CD4-positive, alpha-beta T cell treated with Interleukin-2 at 100 ng/mL for 4 hours (primary cell): ENCODE measurements at regions not wholly inside any gene's neighbourhood (a gene's known extent, or its start where the extent isn't known, plus 50 kb on each side); places are given as distances from the start of the nearest gene placed in this dataset.
"Not testable (repeated sequence)": the region's sequence is repeated elsewhere in the genome, so short reads cannot be mapped to it uniquely, and the experiment has no call there.

Experiments
- DNase-seq: peaks from one replicate; pipeline ENCODE4 v3.0.0-alpha.2; 2020; ENCODE audit warnings: low spot score

DNA sequence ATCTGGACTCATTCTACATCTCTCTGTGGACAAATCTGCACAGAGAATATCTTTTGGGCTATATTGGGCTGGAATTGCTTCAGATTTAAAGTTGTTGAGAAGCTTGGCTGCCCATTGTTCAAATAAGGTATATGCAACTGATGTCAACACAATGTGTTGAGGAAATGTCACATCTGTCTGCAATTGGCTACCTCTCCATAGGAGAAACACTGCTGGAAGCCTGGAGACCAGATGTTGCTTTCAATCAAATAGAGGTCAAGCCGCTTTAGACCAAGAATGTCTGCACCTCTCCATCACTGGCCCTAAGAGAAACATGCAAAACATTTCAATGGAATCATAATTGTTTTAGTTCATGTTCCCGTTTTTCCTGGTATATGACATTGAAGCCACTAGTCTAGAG is 720.2 kb downstream of the SLC4A3 start:
- no peak for DNase-seq

DNA sequence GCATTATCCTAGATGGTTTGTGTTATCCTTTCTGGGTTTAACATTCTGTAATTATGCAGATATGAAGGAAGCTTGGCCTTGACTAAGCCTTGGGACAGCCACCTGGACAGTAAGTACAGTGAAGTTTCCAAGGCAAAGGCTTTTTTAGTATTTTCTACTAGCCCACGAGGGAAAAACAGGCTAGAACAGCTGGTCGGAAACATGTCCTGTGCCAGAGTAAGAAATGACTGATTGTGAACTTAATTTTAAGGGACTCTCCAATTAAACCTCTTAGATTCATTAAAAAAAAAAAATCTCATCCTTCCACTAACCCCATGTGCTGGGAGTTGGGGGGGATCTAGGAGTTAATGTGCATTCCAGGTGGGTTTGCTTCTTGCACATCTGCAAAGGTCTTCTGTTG is 720.8 kb downstream of the SLC4A3 start:
- no peak for DNase-seq

- DNase-seq = no peak
Observed at GRCh38 chr2:220353897-220354296, 726.5 kb downstream of the SLC4A3 start.

GRCh38 chr2:220356076-220356475 is 728.6 kb downstream of the SLC4A3 start:
- DNase-seq = no peak

GRCh38 chr2:220365023-220365422 is 737.6 kb downstream of the SLC4A3 start:
- DNase-seq = no peak

- DNase-seq = no peak
Observed at GRCh38 chr2:220366765-220367164, 739.3 kb downstream of the SLC4A3 start.

DNA sequence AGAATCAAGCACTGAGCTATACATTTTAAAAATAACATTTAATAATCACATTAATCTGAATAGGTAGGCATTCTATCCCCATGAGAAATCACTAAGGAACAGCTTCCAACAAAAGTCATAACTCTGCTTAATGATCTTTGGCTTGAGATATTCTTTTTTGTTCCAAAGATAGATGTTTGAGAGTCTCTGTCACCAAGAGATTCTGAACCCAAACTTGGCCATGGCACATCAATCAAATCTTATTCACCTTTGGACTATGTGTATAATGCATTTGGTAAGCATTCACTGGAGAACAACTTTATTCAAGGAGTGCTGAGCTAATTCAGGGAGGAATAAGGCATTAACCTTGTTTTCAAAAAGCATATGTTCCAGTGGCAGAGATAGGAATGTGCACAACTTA is 743.3 kb downstream of the SLC4A3 start:
- DNase-seq = no peak

GRCh38 chr2:220371211-220371610 is 743.8 kb downstream of the SLC4A3 start:
- DNase-seq = no peak

DNA sequence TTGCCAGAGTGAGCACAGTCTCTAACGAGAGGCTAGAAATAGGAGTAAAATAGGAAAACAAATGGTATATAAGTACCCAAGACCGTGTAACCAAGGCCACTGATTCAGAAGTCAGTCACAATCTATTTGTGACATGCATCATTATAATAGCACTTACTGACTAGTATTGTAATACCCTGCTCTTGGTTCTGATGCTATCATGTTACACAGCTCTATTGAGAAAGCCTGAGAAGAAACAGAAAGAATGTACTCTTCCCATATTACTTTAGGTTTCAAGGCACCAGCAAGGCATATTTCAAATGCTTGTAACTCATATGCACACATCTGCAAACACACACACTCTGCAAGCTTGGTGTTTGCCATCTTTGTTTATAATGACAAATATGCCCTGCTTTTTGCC is 746.4 kb downstream of the SLC4A3 start:
- no peak for DNase-seq

DNA sequence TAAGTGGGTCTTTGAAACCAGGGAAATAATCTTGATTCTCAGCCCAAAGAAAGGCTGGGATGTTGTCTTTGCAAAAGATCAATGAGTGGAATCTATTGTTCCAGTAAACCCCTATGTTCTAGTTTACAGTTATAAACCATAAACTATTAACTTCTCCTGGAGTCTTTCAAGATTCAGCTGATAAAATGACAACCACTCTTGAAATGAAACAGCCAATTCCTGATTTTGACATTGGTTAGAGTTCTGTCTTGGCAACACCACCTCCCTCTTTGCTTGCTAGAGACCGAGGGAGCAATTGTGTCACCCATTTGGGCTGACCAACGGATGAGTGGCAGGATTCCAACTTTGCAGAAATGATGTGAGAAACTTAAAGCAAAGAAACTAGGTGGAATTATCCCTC is 746.9 kb downstream of the SLC4A3 start:
- DNase-seq = no peak

DNA sequence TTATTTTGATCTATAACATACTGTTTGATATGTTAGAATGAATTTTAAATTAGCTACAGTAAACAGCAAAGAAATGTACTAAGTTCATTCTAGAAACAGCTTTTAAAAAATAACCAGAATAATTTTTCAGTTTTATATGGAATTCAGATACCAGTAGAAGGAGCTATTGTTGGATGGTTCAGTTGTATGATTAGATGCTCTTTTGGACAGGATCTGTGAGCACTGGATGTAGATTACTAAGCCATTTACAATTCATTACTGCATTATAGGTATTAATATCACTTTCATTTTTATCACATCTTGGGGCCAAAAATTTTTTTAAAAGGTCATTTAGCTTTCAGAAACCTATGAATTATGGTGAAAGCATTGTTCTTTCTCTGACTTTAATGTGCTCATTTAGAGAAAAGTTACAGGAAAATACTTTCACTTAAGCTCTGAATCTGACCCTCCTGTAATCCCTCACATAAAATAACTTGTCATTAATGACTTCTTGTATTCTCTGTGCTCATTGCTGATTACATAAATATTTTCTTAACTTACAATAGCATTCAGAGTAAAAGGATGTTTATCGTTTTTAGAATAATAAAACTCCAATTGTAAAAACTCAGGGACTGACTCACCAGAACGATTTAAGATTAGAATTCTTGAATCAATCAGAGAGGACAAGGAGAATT is 750.2 kb downstream of the SLC4A3 start:
- DNase-seq = no peak

GRCh38 chr2:220387758-220388157 is 760.3 kb downstream of the SLC4A3 start:
- not testable (repeated sequence) for DNase-seq

- DNase-seq = no peak
Observed at GRCh38 chr2:220393711-220394110, 766.3 kb downstream of the SLC4A3 start.

DNA sequence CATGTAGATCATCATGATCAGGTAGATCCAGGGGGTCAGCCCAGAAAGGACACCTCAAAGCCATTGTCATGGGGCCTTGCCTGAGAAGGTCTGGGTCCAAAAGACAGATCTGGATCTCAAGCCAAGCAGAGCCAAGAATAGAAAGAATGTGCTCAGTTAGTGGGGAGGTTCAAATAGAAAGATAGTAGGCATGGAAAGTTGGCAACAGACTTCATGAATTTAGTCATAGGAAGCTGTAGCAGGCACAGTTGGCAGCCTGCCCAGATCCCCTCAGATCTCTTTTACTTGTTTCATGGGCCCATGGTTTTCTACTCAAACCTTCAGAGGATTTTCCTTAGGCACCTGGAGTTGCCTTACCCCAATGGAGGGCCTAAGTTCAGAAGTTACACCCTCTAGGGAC is 767.0 kb downstream of the SLC4A3 start:
- no peak for DNase-seq

DNA sequence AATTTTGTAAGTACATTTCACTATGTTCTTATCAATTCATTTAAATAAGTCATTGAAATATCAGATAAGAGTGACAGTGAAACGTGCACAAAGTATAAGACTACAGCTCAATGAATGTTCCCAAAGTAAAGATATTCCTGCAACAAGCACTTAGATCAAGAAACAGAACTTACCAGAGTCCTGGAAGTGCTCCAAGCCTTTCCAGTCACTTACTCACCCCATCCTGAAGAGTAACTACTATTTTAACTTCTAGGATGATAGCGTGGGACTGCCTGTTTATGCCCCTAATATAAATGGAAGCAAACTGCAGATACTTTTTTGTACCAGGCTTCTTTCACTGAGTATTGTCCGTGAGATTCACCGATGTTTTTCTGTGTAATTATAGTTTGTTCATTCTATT is 768.9 kb downstream of the SLC4A3 start:
- DNase-seq = no peak

GRCh38 chr2:220410296-220410695 is 782.9 kb downstream of the SLC4A3 start:
- DNase-seq = no peak

- DNase-seq = no peak
Observed at GRCh38 chr2:220417503-220417902, 790.1 kb downstream of the SLC4A3 start.

- DNase-seq = no peak
Observed at GRCh38 chr2:220419647-220420046, 792.2 kb downstream of the SLC4A3 start.

- DNase-seq = no peak
Observed at GRCh38 chr2:220420820-220421219, 793.4 kb downstream of the SLC4A3 start.

DNA sequence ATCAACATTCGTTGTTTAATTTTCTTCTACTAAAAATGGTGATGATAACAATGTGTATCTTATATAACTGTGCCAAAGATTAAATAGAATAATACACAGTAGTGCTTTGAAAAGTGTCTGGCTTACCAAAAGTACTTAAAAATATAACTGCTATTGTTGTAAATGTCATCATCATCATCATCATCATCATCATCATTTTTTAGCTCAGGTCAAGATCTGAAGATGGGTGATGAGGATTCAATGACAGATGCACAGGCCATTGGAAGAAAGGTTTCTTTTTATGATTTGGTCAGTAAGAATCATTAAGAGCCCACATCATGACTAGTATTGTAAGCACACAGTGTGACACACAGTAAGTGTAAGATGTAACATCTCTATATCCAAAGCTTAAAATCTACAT is 795.2 kb downstream of the SLC4A3 start:
- no peak for DNase-seq

DNA sequence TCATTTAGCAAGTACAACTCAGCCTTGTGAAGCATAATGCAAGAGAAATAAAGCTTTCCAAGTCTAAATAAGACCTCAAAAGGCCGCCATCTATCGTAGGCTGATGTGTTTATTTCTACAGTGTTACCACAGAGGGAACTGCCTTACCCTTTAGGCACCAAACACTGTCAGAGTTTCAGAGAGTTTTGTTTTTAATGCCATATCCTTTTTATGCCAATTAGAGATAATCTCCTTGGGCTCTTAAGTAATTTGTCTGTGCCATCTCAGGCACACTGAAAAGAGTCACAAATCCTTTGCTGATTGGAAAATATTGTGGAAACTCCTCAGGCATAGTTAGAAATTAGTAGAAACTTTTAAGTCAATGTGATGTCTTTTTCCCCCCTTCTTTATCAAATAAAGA is 797.1 kb downstream of the SLC4A3 start:
- no peak for DNase-seq

DNA sequence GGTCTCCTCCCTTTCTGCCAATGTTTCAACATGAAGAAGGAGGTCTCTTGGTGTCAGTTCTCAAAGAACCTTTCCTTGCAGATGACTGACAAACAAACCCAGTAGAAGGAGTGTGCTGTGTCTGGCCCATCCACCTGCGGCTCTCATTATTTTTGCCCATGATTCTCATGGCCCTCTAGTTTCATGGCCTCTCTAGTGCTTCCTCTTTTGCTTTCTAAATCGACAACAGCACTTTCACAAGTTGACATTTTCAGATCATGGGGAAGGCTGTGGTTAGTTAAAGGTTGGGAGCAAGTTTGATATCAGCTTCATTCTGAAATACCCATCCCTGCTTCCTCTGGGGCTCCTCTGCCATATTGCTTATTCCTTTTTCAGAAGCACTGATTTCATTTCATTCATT is 805.2 kb downstream of the SLC4A3 start:
- no peak for DNase-seq

DNA sequence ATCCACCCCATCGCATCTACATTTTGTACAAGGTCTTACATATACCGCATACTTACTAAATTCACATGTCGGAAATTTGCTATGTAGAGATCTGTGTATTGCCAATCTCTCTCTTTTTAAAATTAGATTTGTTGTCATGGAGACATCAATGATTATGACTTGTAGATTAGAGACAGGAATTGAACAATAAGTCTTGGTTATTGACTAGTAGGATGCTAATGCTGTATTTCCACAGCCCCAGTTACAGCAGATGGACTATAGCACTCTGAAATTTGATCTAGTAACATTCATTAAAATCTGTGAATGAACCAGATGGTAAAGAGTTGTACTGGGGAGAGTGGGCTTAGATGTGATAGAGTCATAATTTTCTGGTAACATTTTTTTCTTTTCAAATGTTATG is 805.7 kb downstream of the SLC4A3 start:
- DNase-seq = no peak

- DNase-seq = no peak
Observed at GRCh38 chr2:220434385-220434784, 807.0 kb downstream of the SLC4A3 start.

- DNase-seq = no peak
Observed at GRCh38 chr2:220437938-220438337, 810.5 kb downstream of the SLC4A3 start.
